Astrocyte of the cerebellum (primary cell): ENCODE measurements at regions not wholly inside any gene's neighbourhood (a gene's known extent, or its start where the extent isn't known, plus 50 kb on each side); places are given as distances from the start of the nearest gene placed in this dataset.
A peak's percentile ranks its signal among the peaks of the same experiment; 100 is the strongest.

Experiments used
- DNase-seq: peaks from one replicate; pipeline ENCODE4 v3.0.0-alpha.2; 2011; ENCODE audit warnings: low read depth
- H3K4me3 ChIP-seq: 2 replicates; pipeline ENCODE4 v1.5.1; 2011; ENCODE audit warnings: mild to moderate bottlenecking, low read depth, low read length, moderate library complexity
- CTCF ChIP-seq: IDR thresholded peaks from 2 replicates; pipeline ENCODE4 v1.5.1; 2012; ENCODE audit warnings: low read length, low read depth, moderate library complexity, mild to moderate bottlenecking; ENCODE audit errors: missing control alignments
- in situ Hi-C: cut with HindIII; loops from 2 replicates; pipeline ENCODE4 v1.10.0; 2017; ENCODE audit warnings: low sequenced_read_pairs

- H3K4me3 ChIP-seq, result no peak overlapping the region
- DNase-seq, result no peak
- TF ChIP-seq CTCF, result no peak
- in situ Hi-C loops, result no loop called here
These were observed 181.2 kb upstream of the MIS18BP1 start for GRCh38 chr14:45434221-45434620.

GRCh38 chr14:45426685-45427282, 173.8 kb upstream of the MIS18BP1 start:
- in situ Hi-C loops, result no loop called here

GRCh38 chr14:45406942-45407341, 153.9 kb upstream of the MIS18BP1 start:
- DNase-seq, result no peak
- no peak overlapping the region for H3K4me3 ChIP-seq
- in situ Hi-C loops, result no loop called here
- TF ChIP-seq CTCF, result no peak

More at GRCh38 chr14:45426685-45427282, 173.8 kb upstream of the MIS18BP1 start:
- peak; percentile 59 for TF ChIP-seq CTCF
- DNase-seq, result peak; percentile 19
- no peak overlapping the region for H3K4me3 ChIP-seq

GRCh38 chr14:45400950-45401640, 148.1 kb upstream of the MIS18BP1 start:
- no peak overlapping the region for H3K4me3 ChIP-seq
- no peak for DNase-seq
- TF ChIP-seq CTCF, result no peak
- in situ Hi-C loops, result no loop called here

DNA sequence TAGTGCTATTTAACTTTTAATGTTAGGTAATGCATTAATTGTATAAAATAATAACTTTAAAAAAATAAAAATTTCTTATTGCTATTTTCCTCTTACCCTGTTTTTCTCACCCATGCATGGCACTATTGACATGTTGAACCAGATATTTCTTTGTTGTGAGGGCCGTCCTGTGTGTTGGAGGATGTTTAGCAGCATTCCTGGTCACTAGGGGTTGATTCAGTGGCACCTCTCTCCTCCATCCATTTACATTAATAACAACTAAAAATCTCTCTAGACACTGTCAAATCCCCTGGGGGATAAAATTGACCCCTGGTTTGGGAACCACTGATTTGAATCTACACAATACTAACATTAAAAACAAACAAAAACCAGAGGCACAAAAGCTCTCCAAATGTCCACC, 147.5 kb upstream of the MIS18BP1 start:
- no peak overlapping the region for H3K4me3 ChIP-seq
- TF ChIP-seq CTCF, result no peak
- in situ Hi-C loops, result no loop called here
- no peak for DNase-seq

- in situ Hi-C loops, result no loop called here
- TF ChIP-seq CTCF, result no peak
- no peak overlapping the region for H3K4me3 ChIP-seq
- DNase-seq, result no peak
These were observed 128.1 kb upstream of the MIS18BP1 start for GRCh38 chr14:45381091-45381490.
